ENCODE measurements at regions not wholly inside any gene's neighbourhood (a gene's known extent, or its start where the extent isn't known, plus 50 kb on each side); places are given as distances from the start of the nearest gene placed in this dataset.

DNA sequence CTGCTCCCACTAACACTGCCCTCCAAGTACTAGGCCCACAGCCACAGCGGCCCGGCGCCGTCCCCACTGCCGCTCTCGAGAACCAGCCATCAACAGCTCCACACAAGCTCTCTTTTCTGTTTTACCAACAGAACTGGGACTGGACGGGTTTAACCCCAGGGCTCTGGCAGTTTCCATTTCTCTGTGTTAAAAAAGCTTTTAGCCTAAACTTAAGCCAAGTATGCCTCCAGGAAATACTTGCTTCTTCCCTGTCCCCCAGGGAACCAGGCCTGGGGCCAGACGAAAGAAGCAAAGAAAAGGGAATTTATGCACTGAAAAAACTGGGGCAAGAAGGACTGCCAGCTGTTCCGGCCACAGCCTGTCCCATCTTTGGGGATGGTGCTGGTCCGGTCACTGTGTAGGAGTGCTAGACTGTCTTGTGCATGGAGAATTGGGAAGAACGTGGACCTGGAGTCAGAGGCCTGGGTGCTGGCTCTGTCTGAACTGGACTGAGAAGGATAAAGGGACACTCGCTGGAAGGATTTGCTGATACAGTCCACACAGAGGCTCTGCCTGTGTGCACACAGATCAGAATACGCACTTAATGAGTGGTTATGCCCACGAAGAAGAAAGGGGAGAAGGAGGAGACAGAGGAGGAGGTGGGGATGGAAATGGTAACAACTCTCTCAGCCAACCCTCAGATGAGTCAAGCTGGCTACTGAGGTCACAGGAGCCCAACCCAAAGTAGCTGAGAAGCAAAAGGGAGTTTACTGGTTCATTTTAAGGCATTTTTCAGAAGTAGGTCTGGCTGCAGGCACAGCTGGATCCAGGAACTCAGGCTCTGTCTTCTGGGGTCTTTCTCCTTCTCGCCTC, 254.4 kb upstream of the PMEPA1 start:
- CTCF ChIA-PET, result no interaction called here
- POLR2A ChIA-PET (ENCODE audit: low non-redundant PET), result no interaction called here
- no peak overlapping the region for H3K27ac ChIP-seq
- no peak for DNase-seq (ENCODE audit: low spot score)
- TF ChIP-seq, protein P1, sequence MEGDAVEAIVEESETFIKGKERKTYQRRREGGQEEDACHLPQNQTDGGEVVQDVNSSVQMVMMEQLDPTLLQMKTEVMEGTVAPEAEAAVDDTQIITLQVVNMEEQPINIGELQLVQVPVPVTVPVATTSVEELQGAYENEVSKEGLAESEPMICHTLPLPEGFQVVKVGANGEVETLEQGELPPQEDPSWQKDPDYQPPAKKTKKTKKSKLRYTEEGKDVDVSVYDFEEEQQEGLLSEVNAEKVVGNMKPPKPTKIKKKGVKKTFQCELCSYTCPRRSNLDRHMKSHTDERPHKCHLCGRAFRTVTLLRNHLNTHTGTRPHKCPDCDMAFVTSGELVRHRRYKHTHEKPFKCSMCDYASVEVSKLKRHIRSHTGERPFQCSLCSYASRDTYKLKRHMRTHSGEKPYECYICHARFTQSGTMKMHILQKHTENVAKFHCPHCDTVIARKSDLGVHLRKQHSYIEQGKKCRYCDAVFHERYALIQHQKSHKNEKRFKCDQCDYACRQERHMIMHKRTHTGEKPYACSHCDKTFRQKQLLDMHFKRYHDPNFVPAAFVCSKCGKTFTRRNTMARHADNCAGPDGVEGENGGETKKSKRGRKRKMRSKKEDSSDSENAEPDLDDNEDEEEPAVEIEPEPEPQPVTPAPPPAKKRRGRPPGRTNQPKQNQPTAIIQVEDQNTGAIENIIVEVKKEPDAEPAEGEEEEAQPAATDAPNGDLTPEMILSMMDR (conservative IDR thresholded peaks at IDR 0.05; ENCODE audit: low read depth), result no peak

DNA sequence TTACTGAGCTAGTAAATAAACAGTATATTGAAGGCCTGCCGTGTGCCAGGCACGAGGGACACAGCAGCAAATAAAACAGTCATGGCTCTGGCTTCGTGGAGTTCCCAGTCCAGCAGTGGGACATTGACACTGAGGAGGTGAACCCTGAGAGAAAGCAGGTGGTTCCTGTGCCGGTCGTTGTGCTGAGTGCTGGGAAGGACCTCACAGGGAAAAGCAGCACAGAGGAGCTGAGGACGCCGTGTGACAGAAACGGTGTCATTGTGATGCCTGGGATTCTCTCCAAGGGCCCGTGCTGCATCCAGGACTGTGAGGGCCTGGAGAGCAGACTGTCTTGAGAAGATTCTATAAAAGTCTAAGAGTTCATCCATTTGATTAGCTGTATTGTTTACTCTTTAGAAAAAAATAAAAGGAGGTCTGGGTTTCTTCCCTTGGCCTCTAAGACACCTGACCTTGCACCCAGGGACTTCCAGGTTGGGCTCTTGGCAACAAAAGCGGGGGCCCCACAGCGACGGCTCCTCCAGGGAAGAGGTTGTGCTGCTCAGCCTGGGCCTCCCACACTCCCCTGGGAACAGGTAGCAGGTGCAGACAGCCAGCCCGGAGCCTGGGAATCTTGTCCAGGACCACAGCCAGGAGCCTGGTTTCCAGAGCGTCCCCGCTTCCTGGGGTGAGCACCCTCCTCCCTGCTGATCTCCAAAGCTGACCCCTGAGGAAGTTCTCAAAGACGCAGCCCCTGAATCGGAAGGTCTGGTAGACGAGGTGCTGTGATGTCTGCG, 251.2 kb upstream of the PMEPA1 start:
- POLR2A ChIA-PET (ENCODE audit: low non-redundant PET), result interaction anchor here (0.6 kb wide), 1 partner anchor 75 kb away, joined by 4 read pairs; no protein-coding TSS in a partner anchor
- TF ChIP-seq, protein P1 (conservative IDR thresholded peaks at IDR 0.05; ENCODE audit: low read depth), result no peak
- CTCF ChIA-PET, result interaction anchor here (0.6 to 1.1 kb wide), 2 partner anchors 22 to 59 kb away, joined by 3 read pairs; no protein-coding TSS in a partner anchor
- H3K27ac ChIP-seq, result no peak overlapping the region
- DNase-seq (ENCODE audit: low spot score), result no peak

DNA sequence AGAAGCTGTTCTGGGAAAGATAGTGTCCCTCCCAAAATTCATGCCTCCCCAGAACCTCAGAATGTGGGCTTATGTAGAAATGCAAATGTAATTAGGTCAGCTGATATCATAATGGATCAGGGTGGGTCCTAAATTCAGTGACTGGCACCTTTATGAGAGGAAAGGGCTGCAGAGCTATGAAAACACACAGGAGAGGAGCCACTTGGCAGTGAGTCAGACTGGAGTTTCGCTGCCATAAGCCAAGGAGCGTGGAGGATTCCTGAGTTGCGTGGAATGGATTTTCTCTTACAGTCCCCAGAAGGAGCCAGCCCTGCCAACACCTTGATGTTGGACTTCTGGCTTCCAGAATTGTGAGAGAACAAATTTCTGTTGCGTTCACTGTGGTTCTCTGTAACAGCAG, 249.8 kb upstream of the PMEPA1 start:
- POLR2A ChIA-PET (ENCODE audit: low non-redundant PET), result no interaction called here
- CTCF ChIA-PET, result no interaction called here
- H3K27ac ChIP-seq, result no peak overlapping the region
- TF ChIP-seq, protein P1 (conservative IDR thresholded peaks at IDR 0.05; ENCODE audit: low read depth), result no peak
- no peak for DNase-seq (ENCODE audit: low spot score)

DNA sequence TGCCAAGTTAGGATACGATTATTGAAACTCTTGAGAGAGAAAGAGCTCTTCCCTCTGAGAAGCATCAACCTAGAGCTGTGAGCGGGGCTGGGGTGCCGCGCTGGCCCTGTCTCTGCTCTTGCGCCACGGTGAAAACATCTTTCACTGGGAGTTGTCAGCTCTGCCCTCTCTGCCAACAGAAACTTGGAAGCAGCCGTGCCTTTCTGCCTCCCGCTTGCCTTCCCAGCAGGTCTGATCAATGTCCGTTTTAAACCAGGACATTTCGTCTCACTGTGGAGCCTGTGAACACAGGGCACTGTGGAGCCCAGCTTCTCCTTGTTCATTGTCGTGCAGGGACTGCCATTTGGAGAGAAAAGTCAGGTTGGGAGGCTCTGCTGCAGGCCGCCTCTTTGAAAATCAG, 249.2 kb upstream of the PMEPA1 start:
- TF ChIP-seq, protein P1 (conservative IDR thresholded peaks at IDR 0.05; ENCODE audit: low read depth), result no peak
- no peak for DNase-seq (ENCODE audit: low spot score)
- ChIA-PET POLR2A (ENCODE audit: low non-redundant PET) (no interaction called here), CTCF (interaction anchor here (0.7 kb wide), 1 partner anchor 221 kb away, joined by 3 read pairs; no protein-coding TSS in a partner anchor)
- no peak overlapping the region for H3K27ac ChIP-seq

DNA sequence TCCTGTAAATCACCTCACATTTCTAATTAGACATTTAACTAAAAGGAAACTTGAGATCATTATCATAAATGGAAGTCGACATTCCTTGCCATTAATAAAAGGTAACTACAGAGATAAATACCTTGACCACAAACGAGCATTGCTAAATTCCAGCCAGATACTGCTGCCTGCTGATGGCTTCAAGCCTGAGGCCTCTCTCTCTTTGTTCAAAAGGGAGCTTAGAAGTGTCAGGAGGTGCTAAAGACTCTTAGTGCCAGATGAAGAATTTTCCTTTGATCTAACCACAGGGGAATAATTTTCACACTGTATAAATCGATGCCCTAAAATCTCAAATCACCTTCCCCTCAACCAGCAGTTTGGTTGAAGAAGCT, 248.2 kb upstream of the PMEPA1 start:
- H3K27ac ChIP-seq, result no peak overlapping the region
- TF ChIP-seq, protein P1 (conservative IDR thresholded peaks at IDR 0.05; ENCODE audit: low read depth), result no peak
- no peak for DNase-seq (ENCODE audit: low spot score)
- ChIA-PET CTCF (interaction anchor here (0.7 to 0.9 kb wide), 2 partner anchors 14 to 1478 kb away, joined by 3 read pairs; no protein-coding TSS in a partner anchor), POLR2A (ENCODE audit: low non-redundant PET) (no interaction called here)

DNA sequence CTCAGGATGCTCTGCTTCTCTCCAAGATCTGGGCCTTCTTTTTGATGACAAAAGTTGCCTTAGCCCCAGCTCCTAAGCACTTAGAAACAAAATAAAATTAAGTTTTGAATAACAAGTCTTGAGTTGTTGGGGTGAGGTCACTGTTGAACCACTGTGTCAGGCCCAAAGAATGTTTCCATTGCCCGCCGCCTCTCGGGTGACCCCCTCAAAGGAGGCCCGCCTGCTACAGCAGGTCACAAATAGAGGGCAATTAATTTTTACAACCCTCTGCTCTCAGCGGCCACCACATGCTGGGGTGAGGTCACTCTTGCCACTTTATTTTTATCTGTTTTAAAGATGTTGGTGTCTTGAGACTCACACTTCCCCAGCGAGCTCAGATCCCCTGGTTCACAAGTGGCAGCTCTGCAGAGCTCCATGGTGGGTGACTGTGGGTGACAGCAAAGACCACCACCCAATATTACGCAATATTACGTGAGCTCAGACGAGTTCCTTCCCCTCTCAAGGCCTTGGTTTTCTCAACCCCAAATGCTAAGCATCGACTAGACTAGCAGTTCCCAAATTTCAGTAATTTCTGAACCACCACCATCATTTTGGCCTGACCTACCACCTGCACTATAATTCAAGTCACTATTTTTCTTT, 247.7 kb upstream of the PMEPA1 start:
- H3K27ac ChIP-seq, result no peak overlapping the region
- no peak for DNase-seq (ENCODE audit: low spot score)
- TF ChIP-seq, protein P1 (conservative IDR thresholded peaks at IDR 0.05; ENCODE audit: low read depth), result no peak
- POLR2A ChIA-PET (ENCODE audit: low non-redundant PET), result no interaction called here
- CTCF ChIA-PET, result interaction anchor here (0.7 kb wide), 1 partner anchor 1479 kb away, joined by 3 read pairs; no protein-coding TSS in a partner anchor

All from RWPE1 (cell line).